OCI-LY7 (cell line): ENCODE measurements at regions not wholly inside any gene's neighbourhood (a gene's known extent, or its start where the extent isn't known, plus 50 kb on each side); places are given as distances from the start of the nearest gene placed in this dataset.

Experiments used
- CTCF ChIP-seq: fragments of 200-600 bp; sonication (generic); conservative IDR thresholded peaks from 2 replicates; pipeline ENCODE4 v1.5.1; 2014; ENCODE audit warnings: mild to moderate bottlenecking, antibody characterized with exemption, low read length, moderate library complexity, mixed read lengths
- EZH2phosphoT487 ChIP-seq: fragments of 200-600 bp; sonication (generic); IDR thresholded peaks from 2 replicates; pipeline ENCODE4 v1.6.1; 2018; ENCODE audit warnings: low read depth, borderline replicate concordance, mild to moderate bottlenecking, mixed run types, antibody characterized with exemption, low read length, moderate library complexity, mixed read lengths

- TF ChIP-seq CTCF (no peak), EZH2phosphoT487 (no peak)
These were observed 66.7 kb upstream of the ADRA1B start for GRCh38 chr5:159849437-159850083.
